ENCODE measurements at regions not wholly inside any gene's neighbourhood (a gene's known extent, or its start where the extent isn't known, plus 50 kb on each side); places are given as distances from the start of the nearest gene placed in this dataset.

DNA sequence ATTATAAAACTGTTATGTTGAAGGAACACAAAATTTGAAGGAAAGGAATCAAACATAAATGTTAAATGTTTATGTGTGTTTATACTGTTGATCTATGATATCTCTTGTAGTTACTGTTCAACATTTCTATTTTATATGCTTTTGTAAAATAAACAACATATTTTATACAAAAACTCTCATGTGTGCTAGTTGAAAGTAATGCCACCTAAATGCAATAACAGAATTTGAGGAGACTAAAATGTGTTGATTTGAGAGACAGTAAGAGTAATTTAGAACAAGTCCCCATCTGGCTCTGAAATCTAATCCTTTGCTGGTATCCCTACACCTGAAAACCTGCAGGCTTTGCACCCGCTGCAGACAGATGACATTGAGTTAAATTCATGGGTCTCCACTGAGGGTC lies 95.7 kb upstream of the TOP3B start:
- TF ChIP-seq CTCF (conservative IDR thresholded peaks at IDR 0.05; ENCODE audit: low read length), result no peak
- DNase-seq (ENCODE audit: low read depth), result no peak
- H3K4me3 ChIP-seq (ENCODE audit: low read length), result no peak overlapping the region

GRCh38 chr22:22076932-22077703 lies 94.5 kb upstream of the TOP3B start:
- no peak overlapping the region for H3K4me3 ChIP-seq (ENCODE audit: low read length)
- no peak for TF ChIP-seq CTCF (conservative IDR thresholded peaks at IDR 0.05; ENCODE audit: low read length)
- DNase-seq (ENCODE audit: low read depth), result no peak

GRCh38 chr22:22076361-22076760 lies 93.8 kb upstream of the TOP3B start:
- no peak for DNase-seq (ENCODE audit: low read depth)
- H3K4me3 ChIP-seq (ENCODE audit: low read length), result no peak overlapping the region
- no peak for TF ChIP-seq CTCF (conservative IDR thresholded peaks at IDR 0.05; ENCODE audit: low read length)

GRCh38 chr22:22075382-22076163 lies 93.0 kb upstream of the TOP3B start:
- H3K4me3 ChIP-seq (ENCODE audit: low read length), result no peak overlapping the region
- TF ChIP-seq CTCF (conservative IDR thresholded peaks at IDR 0.05; ENCODE audit: low read length), result no peak
- DNase-seq (ENCODE audit: low read depth), result no peak

- no peak for DNase-seq (ENCODE audit: low read depth)
- no peak for TF ChIP-seq CTCF (conservative IDR thresholded peaks at IDR 0.05; ENCODE audit: low read length)
Observed at GRCh38 chr22:22074634-22075381, 92.2 kb upstream of the TOP3B start.

GRCh38 chr22:22073769-22074561 lies 91.4 kb upstream of the TOP3B start:
- no peak for DNase-seq (ENCODE audit: low read depth)
- no peak overlapping the region for H3K4me3 ChIP-seq (ENCODE audit: low read length)
- TF ChIP-seq CTCF (conservative IDR thresholded peaks at IDR 0.05; ENCODE audit: low read length), result no peak

More at GRCh38 chr22:22074634-22075381, 92.2 kb upstream of the TOP3B start:
- no peak overlapping the region for H3K4me3 ChIP-seq (ENCODE audit: low read length)
